GM12878 (cell line): ENCODE measurements at regions not wholly inside any gene's neighbourhood (a gene's known extent, or its start where the extent isn't known, plus 50 kb on each side); places are given as distances from the start of the nearest gene placed in this dataset.

Experiments used
- BACH1 ChIP-seq: fragments of 450-650 bp; IDR thresholded peaks from 2 replicates; pipeline ENCODE4 v1.6.1; 2017; ENCODE audit warnings: mild to moderate bottlenecking, borderline replicate concordance
- CTCF ChIP-seq, 3 experiments: IDR thresholded peaks in 2 of 3; conservative IDR thresholded peaks in 1 of 3; 2 replicates each; pipeline ENCODE4 v1.5.1; 2011; ENCODE audit warnings: low read depth in 3 of 3, low read length in 3 of 3, mild to moderate bottlenecking in 3 of 3, control low read depth in 2 of 3, moderate library complexity in 2 of 3, inconsistent platforms in 1 of 3, mixed read lengths in 1 of 3; ENCODE audit not compliant: control insufficient read depth in 2 of 3, insufficient read depth in 1 of 3; ENCODE audit errors: extremely low read depth in 1 of 3
- EZH2 ChIP-seq: IDR thresholded peaks from 2 replicates; pipeline ENCODE4 v1.6.1; 2012; ENCODE audit warnings: low read depth, mild to moderate bottlenecking, control low read depth, inconsistent platforms, low read length, borderline replicate concordance; ENCODE audit not compliant: control insufficient read depth
- ZNF274 ChIP-seq: IDR thresholded peaks from one replicate; pipeline ENCODE4 v1.8.0; 2011; ENCODE audit not compliant: insufficient read length, insufficient read depth

- TF ChIP-seq ZNF274, result no peak
- no peak for TF ChIP-seq CTCF (IDR thresholded peaks at IDR 0.05 in 2 of 3, conservative IDR thresholded peaks at IDR 0.05 in 1 of 3; ENCODE audit: control insufficient read depth in 2 of 3, extremely low read depth in 1 of 3, insufficient read depth in 1 of 3, low read depth in 3 of 3, low read length in 3 of 3)
- TF ChIP-seq EZH2, result no peak
- no peak for TF ChIP-seq BACH1
Measured at GRCh38 chr20:7691647-7692269, 248.5 kb downstream of the HAO1 start.
